H9 (cell line): ENCODE measurements at regions not wholly inside any gene's neighbourhood (a gene's known extent, or its start where the extent isn't known, plus 50 kb on each side); places are given as distances from the start of the nearest gene placed in this dataset.

Experiments used
- DNase-seq: peaks from one replicate; pipeline ENCODE4 v3.0.0-alpha.2; 2017
- H2AFZ ChIP-seq: one replicate; pipeline ENCODE4 v1.6.1; 2013; ENCODE audit warnings: mild to moderate bottlenecking, low read length, control low read depth, moderate library complexity
- H2AK5ac ChIP-seq: 2 replicates; pipeline ENCODE4 v1.6.1; 2013; ENCODE audit warnings: low read length, control low read depth, mixed read lengths; ENCODE audit not compliant: insufficient read length
- H2BK120ac ChIP-seq: one replicate; pipeline ENCODE4 v1.6.1; 2013; ENCODE audit warnings: low read depth, mild to moderate bottlenecking, low read length, control low read depth, inconsistent platforms; ENCODE audit not compliant: poor library complexity, severe bottlenecking
- H2BK12ac ChIP-seq: 2 replicates; pipeline ENCODE4 v1.6.1; 2013; ENCODE audit warnings: low read length, control low read depth, mixed read lengths, low read depth; ENCODE audit not compliant: insufficient read length
- H2BK15ac ChIP-seq: 2 replicates; pipeline ENCODE4 v1.6.1; 2013; ENCODE audit warnings: low read depth, low read length, control low read depth
- H2BK20ac ChIP-seq: one replicate; pipeline ENCODE4 v1.6.1; 2013; ENCODE audit warnings: low read depth, mild to moderate bottlenecking, low read length, control low read depth, inconsistent platforms; ENCODE audit not compliant: poor library complexity, severe bottlenecking
- H2BK5ac ChIP-seq: 2 replicates; pipeline ENCODE4 v1.6.1; 2013; ENCODE audit warnings: low read length, control low read depth, mixed read lengths; ENCODE audit not compliant: insufficient read length
- H3K14ac ChIP-seq: 2 replicates; pipeline ENCODE4 v1.6.1; 2013; ENCODE audit warnings: low read length, control low read depth; ENCODE audit not compliant: insufficient read depth
- H3K18ac ChIP-seq: 2 replicates; pipeline ENCODE4 v1.6.1; 2013; ENCODE audit warnings: low read depth, mild to moderate bottlenecking, mixed read lengths, low read length, control low read depth; ENCODE audit not compliant: insufficient read length
- H3K23ac ChIP-seq: 2 replicates; pipeline ENCODE4 v1.6.1; 2013; ENCODE audit warnings: low read length, control low read depth, mixed read lengths, low read depth; ENCODE audit not compliant: insufficient read length
- H3K23me2 ChIP-seq: 2 replicates; pipeline ENCODE4 v1.6.1; 2013; ENCODE audit warnings: low read depth, mild to moderate bottlenecking, mixed read lengths, low read length, control low read depth; ENCODE audit not compliant: insufficient read length, poor library complexity, severe bottlenecking
- H3K27ac ChIP-seq: 2 replicates; pipeline ENCODE4 v1.5.1; 2013; ENCODE audit warnings: low read length, control low read depth, mixed read lengths, low read depth; ENCODE audit not compliant: insufficient read length
- H3K27me3 ChIP-seq: 2 replicates; pipeline ENCODE4 v1.6.1; 2013; ENCODE audit warnings: low read length, control low read depth, inconsistent platforms; ENCODE audit not compliant: insufficient read depth
- H3K4ac ChIP-seq: 2 replicates; pipeline ENCODE4 v1.6.1; 2013; ENCODE audit warnings: low read depth, mild to moderate bottlenecking, control low read depth, inconsistent platforms, low read length, moderate library complexity
- H3K4me1 ChIP-seq: 2 replicates; pipeline ENCODE4 v1.6.1; 2013; ENCODE audit warnings: low read length, control low read depth, inconsistent platforms; ENCODE audit not compliant: insufficient read depth
- H3K4me2 ChIP-seq: 2 replicates; pipeline ENCODE4 v1.6.1; 2013; ENCODE audit warnings: low read length, control low read depth, mixed read lengths; ENCODE audit not compliant: insufficient read length, insufficient read depth
- H3K56ac ChIP-seq: 2 replicates; pipeline ENCODE4 v1.6.1; 2013; ENCODE audit warnings: low read depth, mild to moderate bottlenecking, mixed read lengths, low read length, control low read depth; ENCODE audit not compliant: insufficient read length
- H3K79me1 ChIP-seq: 2 replicates; pipeline ENCODE4 v1.6.1; 2013; ENCODE audit warnings: low read depth, mild to moderate bottlenecking, moderate library complexity, low read length, control low read depth, inconsistent platforms; ENCODE audit not compliant: insufficient read depth, poor library complexity, severe bottlenecking
- H3K79me2 ChIP-seq: 2 replicates; pipeline ENCODE4 v1.6.1; 2013; ENCODE audit warnings: low read length, control low read depth, inconsistent platforms; ENCODE audit not compliant: insufficient read depth
- H3K9ac ChIP-seq: 2 replicates; pipeline ENCODE4 v1.6.1; 2013; ENCODE audit warnings: low read length, control low read depth, mixed read lengths; ENCODE audit not compliant: insufficient read length; ENCODE audit errors: extremely low read depth
- H3K9me3 ChIP-seq: one replicate; pipeline ENCODE4 v1.6.1; 2013; ENCODE audit warnings: low read depth, low read length, inconsistent platforms; ENCODE audit not compliant: control insufficient read depth
- H3T11ph ChIP-seq: one replicate; pipeline ENCODE4 v1.6.1; 2013; ENCODE audit warnings: mild to moderate bottlenecking, low read length, control low read depth, inconsistent platforms
- H4K20me1 ChIP-seq: one replicate; pipeline ENCODE4 v1.6.1; 2013; ENCODE audit not compliant: control insufficient read depth, insufficient read length, insufficient read depth
- H4K5ac ChIP-seq: 2 replicates; pipeline ENCODE4 v1.6.1; 2013; ENCODE audit warnings: low read depth, mild to moderate bottlenecking, mixed read lengths, low read length, control low read depth; ENCODE audit not compliant: insufficient read length
- H4K8ac ChIP-seq: replicated peaks from 2 replicates; pipeline ENCODE4 v1.6.1; 2013; ENCODE audit warnings: low read length, control low read depth, mixed read lengths, low read depth; ENCODE audit not compliant: insufficient read length
- H4K91ac ChIP-seq: 2 replicates; pipeline ENCODE4 v1.6.1; 2013; ENCODE audit warnings: low read depth, mild to moderate bottlenecking, moderate library complexity, mixed read lengths, low read length, control low read depth; ENCODE audit not compliant: insufficient read length
- H3K27ac Mint-ChIP-seq, 3 experiments: 2 replicates in 2 of 3; 3 replicates in 1 of 3; pipeline ENCODE4 v1.8.0; 2020 to 2021; ENCODE audit warnings: mixed read lengths in 3 of 3, mild to moderate bottlenecking in 1 of 3, moderate library complexity in 1 of 3
- H3K27me3 Mint-ChIP-seq: 2 replicates; pipeline ENCODE4 v1.8.0; 2021; ENCODE audit warnings: low read depth, mild to moderate bottlenecking, moderate library complexity, mixed read lengths
- H3K36me3 Mint-ChIP-seq, 3 experiments: 2 replicates in 2 of 3; 3 replicates in 1 of 3; pipeline ENCODE4 v1.8.0; 2020 to 2021; ENCODE audit warnings: low read depth in 3 of 3, mixed read lengths in 3 of 3; ENCODE audit not compliant: insufficient read depth in 1 of 3
- H3K4me1 Mint-ChIP-seq, 2 experiments: 2 replicates each; pipeline ENCODE4 v1.8.0; 2020; ENCODE audit warnings: mixed read lengths in 2 of 2
- H3K4me3 Mint-ChIP-seq, 2 experiments: 2 replicates in 1 of 2; 3 replicates in 1 of 2; pipeline ENCODE4 v1.8.0; 2020 to 2021; ENCODE audit warnings: mild to moderate bottlenecking in 2 of 2, mixed read lengths in 2 of 2, moderate library complexity in 1 of 2
- H3K9me3 Mint-ChIP-seq, 2 experiments: 2 replicates in 1 of 2; 3 replicates in 1 of 2; pipeline ENCODE4 v1.8.0; 2020; ENCODE audit warnings: mild to moderate bottlenecking in 2 of 2, mixed read lengths in 2 of 2, moderate library complexity in 1 of 2
- CTCF ChIP-seq: fragments of 200-600 bp; sonication (generic); conservative IDR thresholded peaks from 3 replicates; pipeline ENCODE4 v1.8.0; 2021; ENCODE audit warnings: antibody characterized with exemption, mild to moderate bottlenecking
- WGBS: extraction: QIAGEN DNeasy Blood & Tissue Kit; methylation state at CpG from one replicate; pipeline ENCODE4 v1.1.7; 2013; ENCODE audit warnings: missing lambda C conversion rate, low lambda C conversion rate, mixed read lengths; ENCODE audit not compliant: insufficient read length; ENCODE audit errors: extremely low coverage; 5-methylcytosine and 5-hydroxymethylcytosine counted together

- Histone ChIP-seq H3K4ac (no peak overlapping the region), H3K23ac (no peak overlapping the region), H3K4me1 (no peaks in the 10 kb centered on the region), H4K91ac (no peak overlapping the region), H2AK5ac (no peak overlapping the region), H3K56ac (no peak overlapping the region), H3K27ac (no peak overlapping the region), H3K79me1 (no peaks in the 10 kb centered on the region), H3K79me2 (no peaks in the 10 kb centered on the region), H4K8ac (no peak overlapping the region), H3K27me3 (no peaks in the 10 kb centered on the region), H4K20me1 (no peaks in the 10 kb centered on the region), H2BK120ac (no peak overlapping the region), H2AFZ (no peak overlapping the region), H2BK12ac (no peak overlapping the region), H3K23me2 (no peaks in the 10 kb centered on the region), H3K9ac (no peak overlapping the region), H3K4me2 (no peak overlapping the region), H2BK5ac (no peak overlapping the region), H3T11ph (no peak overlapping the region), H4K5ac (no peak overlapping the region), H3K14ac (no peak overlapping the region), H2BK15ac (no peak overlapping the region), H3K18ac (no peak overlapping the region), H3K9me3 (no peaks in the 10 kb centered on the region), H2BK20ac (no peak overlapping the region)
- H3K9me3 Mint-ChIP-seq: no peaks in the 10 kb centered on the region
- DNase-seq: no peak
- no CpG with 5 or more reads among the region's 2 CpGs for WGBS
- no peak overlapping the region for H3K27ac Mint-ChIP-seq
- H3K36me3 Mint-ChIP-seq: no peaks in the 10 kb centered on the region
- H3K27me3 Mint-ChIP-seq: no peaks in the 10 kb centered on the region
- no peak overlapping the region for H3K4me3 Mint-ChIP-seq
- peaks cover 12 to 13% of the 10 kb centered on the region in 2 experiments for H3K4me1 Mint-ChIP-seq
- no peak for TF ChIP-seq CTCF
These were observed 701.9 kb downstream of the LUZP2 start for GRCh38 chr11:25198704-25199103.
